AG08395 (cell line): ENCODE measurements at regions not wholly inside any gene's neighbourhood (a gene's known extent, or its start where the extent isn't known, plus 50 kb on each side); places are given as distances from the start of the nearest gene placed in this dataset.

ENCODE experiments used
- DNase-seq: peaks from one replicate; pipeline ENCODE4 v3.0.0; 2012; ENCODE audit warnings: mixed read lengths, low spot score

DNA sequence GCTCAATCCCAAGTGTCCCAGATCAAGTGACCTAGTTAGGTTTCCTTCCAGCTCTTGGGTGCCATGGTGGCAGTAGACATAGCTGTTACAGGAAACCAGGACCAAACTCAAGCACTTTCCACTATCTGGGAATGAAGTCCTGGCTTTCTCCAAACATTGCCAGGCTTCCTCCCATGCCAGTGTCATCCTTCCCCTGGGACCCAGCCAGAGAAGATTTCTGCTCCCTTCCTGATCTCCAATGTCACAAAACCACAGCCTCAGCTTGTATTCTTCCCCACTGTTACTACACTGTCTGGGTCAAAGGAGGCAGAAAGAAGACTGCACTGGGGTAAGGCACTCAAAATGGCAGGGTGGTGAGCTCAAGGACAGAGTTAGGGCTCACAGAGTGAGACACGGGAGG, 347.1 kb downstream of the TNS1 start:
- no peak for DNase-seq

- no peak for DNase-seq
Measured at GRCh38 chr2:217654168-217654567, 348.6 kb downstream of the TNS1 start.

GRCh38 chr2:217652761-217653639, 349.8 kb downstream of the TNS1 start:
- DNase-seq: peak; percentile 95

GRCh38 chr2:217650716-217651360, 352.0 kb downstream of the TNS1 start:
- DNase-seq: peak; percentile 71

- no peak for DNase-seq
Measured at GRCh38 chr2:217650229-217650628, 352.6 kb downstream of the TNS1 start.

- DNase-seq: no peak
Measured at GRCh38 chr2:217647925-217648324, 354.9 kb downstream of the TNS1 start.

GRCh38 chr2:217647226-217647625, 355.6 kb downstream of the TNS1 start:
- DNase-seq: no peak

DNA sequence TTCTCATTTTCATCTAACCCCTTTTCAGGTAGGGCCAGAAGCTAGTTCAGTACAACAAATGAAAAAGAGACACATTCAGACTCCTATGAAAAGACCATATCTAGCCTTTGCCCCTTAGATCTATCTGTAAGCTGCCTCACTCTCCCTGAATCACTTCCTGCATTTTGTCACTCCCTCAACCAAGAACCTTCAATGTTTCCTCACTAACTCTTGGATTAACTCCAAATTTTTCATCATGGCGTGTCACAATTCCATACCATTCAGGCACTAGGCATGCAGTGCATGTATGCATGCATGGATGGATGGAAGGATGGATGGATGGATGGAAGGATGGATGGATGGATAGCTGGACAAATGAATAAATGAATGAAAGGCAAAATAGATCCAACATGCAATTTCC, 356.9 kb downstream of the TNS1 start:
- DNase-seq: no peak

GRCh38 chr2:217643789-217644301, 358.9 kb downstream of the TNS1 start:
- no peak for DNase-seq

DNA sequence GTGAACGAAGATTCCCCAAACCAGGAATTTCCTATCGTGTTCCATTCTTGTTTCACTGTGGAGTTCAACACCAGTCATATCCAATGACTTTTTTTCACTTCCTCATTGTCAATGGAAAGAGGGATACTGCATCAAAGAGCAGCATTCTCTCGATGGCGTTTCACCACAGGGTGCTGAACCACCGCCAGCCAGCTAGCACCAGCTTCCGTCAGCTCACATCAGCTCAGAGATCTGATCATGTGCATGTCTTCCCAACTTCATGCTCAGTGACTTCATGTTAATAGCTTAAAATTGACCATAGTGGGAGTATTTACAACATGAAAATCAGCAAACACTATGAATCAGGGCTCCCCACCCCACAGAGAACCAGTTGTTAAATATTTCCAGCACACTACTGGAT, 359.9 kb downstream of the TNS1 start:
- DNase-seq: no peak

GRCh38 chr2:217641960-217642359, 360.8 kb downstream of the TNS1 start:
- DNase-seq: no peak

- DNase-seq: no peak
Measured at GRCh38 chr2:217639481-217639880, 363.3 kb downstream of the TNS1 start.

DNA sequence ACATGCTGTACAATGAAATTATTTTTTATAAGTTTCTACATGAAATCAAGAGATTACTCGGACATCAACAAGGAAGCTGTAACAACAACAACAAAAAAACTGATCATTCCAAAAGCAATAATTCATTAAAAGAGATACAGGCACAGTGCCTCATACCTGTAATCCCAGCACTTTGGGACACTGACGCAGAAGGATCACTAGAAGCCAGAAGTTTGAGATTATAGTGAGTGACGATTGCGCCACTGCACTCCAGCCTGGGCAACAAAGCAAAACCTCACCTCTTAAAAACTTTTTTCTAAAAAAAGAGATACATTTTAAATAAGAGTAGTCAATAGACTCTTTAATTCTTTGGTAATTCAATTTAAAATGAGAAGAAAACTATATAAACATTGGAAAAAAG, 364.3 kb downstream of the TNS1 start:
- no peak for DNase-seq

- DNase-seq: no peak
Measured at GRCh38 chr2:217638031-217638430, 364.8 kb downstream of the TNS1 start.

- DNase-seq: peak; percentile 11
Measured at GRCh38 chr2:217636991-217637561, 365.7 kb downstream of the TNS1 start.

DNA sequence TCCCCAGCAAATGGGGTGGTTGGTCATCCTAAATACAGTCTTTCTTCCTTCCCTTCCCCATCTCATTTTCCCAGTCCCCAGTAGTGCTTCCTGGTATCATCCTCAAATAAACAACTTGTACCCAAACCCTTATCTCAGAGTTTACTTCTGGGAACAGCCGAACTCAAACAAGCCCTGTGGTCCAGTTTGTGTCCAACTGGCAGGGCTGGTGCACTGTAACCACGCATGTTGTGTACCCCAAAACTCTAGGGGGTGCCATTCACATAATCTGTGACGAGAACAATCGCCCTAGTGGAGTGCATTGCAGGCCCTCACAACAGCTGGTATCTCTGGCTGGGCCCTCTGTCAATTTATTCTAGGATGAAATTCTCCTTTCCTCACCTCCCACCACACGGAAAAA, 366.2 kb downstream of the TNS1 start:
- no peak for DNase-seq

DNA sequence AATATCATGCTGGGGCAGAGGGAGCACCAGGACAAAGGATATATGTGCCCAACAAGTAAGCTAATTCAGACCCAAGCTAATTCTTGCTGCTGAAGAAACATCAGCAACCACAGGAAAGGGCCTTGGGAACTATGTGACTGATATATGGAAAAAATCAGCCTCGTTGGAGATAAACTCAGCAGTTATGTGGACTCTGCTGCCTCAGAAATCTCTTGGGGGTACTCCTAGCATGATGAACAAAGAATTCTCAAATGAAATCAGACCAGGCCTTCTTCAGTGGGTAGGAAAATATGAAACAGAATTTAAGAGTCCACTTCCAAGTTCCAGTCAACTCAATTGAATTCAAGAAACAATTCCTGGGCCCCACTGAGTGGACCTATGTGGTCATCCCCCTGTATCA, 367.9 kb downstream of the TNS1 start:
- DNase-seq: no peak

DNA sequence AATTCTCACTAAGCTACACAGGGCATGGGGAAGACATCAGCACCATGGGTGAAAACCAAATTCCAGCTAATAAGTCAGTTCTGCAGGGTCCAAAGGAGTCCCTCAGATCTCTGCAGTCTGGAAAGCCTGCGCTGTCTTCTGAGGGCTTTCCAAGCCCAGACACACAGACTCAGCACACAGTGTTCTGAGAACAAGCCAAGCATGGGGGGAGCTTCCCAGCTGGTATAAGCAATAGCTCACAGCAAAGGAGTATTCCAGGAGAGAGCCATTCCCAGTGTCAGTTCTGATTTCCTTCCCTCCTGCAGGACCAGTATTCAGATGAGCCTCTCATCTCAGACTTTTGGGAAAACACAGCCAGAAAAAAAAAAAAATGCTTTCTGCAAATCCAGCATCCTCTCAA, 370.8 kb downstream of the TNS1 start:
- DNase-seq: no peak

DNA sequence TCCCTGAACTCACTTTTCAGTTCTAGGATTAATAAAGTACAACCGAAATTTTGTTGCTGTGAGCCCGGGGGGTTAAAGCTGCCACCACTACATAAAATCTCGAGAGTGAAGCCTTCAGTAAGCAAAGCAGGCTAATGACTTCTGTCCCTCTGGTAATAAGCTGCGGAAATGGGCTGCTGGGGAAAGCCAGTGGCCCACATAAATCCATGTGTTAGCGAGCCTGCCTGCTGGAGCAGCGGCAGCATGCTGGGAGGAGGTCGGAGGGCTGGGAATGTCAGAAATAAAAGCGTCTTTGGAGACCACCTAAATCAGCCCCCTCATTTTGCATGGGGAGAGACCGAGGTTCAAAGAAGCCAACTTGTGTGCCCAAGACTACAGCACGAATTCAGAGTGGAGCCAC, 371.7 kb downstream of the TNS1 start:
- DNase-seq: no peak

DNA sequence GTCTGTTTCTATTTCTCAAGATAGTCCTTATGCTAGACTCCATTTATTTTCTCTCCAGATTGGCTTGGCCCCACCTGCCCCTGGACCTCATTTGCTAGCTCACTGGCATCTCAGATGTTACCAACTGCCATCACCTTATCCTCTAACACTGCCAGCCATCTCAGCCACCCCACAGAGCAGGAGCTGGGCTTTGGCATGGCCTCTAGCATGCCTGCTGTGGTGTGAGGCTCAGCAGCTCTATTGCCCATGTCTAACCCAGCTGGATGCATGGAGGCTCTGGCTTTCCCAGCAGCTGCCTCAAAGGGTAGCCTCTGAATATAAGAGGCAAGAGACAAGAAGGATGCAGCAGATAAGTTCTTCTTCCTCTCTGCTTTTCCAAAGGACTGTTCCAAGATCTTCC, 373.4 kb downstream of the TNS1 start:
- no peak for DNase-seq

DNA sequence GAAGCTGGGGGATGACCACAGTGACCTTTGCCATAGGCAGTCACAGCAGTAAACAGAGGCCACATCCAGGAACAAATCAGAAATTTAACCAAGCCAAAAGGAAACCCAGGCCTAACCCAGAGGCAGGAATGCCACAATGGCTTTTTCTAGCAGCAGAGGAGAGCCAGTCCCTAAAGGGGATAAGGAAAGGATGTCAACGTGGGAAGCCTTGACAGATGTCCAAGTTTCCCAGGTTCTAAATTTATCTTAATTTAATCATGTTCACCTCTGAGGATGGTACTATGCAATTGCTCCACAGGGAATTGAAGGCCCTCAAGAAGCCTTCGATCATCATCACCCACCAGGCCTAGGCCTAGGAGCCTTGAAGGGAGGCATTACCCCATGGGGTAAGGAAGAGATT, 374.7 kb downstream of the TNS1 start:
- DNase-seq: no peak

DNA sequence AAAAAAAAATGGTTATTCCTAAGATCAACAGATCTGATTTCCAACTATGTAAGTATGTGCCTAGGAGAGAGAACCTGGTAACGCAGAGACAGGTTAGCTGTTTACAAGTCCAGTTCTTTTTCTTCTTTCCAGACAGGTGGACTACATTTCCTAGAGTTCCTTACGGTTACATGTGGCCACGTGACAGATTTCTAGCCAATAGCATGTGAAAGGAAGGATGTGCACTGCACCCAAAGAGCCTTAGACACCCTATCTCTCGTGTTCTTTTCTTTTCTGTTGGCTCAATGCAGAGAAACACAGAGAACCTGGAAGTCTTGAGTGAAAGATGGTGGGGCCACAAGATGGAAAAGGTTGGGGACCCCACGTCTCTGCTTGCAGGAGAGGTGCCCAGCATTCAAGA, 375.9 kb downstream of the TNS1 start:
- no peak for DNase-seq

- peak; percentile 81 for DNase-seq
Measured at GRCh38 chr2:217625557-217626169, 377.1 kb downstream of the TNS1 start.
